Activated T-cell treated with anti-CD3 and anti-CD28 coated beads, Interleukin-2, amount 50 U/mL, for 24 hours (primary cell): ENCODE measurements at regions not wholly inside any gene's neighbourhood (a gene's known extent, or its start where the extent isn't known, plus 50 kb on each side); places are given as distances from the start of the nearest gene placed in this dataset.

Experiments
- DNase-seq: peaks from one replicate; pipeline ENCODE4 v3.0.0-alpha.2; 2020
- H3K27ac Mint-ChIP-seq: 2 replicates; pipeline ENCODE4 v1.8.0; 2020; ENCODE audit warnings: mild to moderate bottlenecking, mixed read lengths
- H3K27me3 Mint-ChIP-seq: 2 replicates; pipeline ENCODE4 v1.8.0; 2020; ENCODE audit warnings: mixed read lengths
- H3K36me3 Mint-ChIP-seq: 2 replicates; pipeline ENCODE4 v1.8.0; 2020; ENCODE audit warnings: low read depth, mixed read lengths
- H3K4me1 Mint-ChIP-seq: 2 replicates; pipeline ENCODE4 v1.8.0; 2020; ENCODE audit warnings: low read depth, mixed read lengths
- H3K4me3 Mint-ChIP-seq: 2 replicates; pipeline ENCODE4 v1.8.0; 2020; ENCODE audit warnings: mild to moderate bottlenecking, moderate library complexity, mixed read lengths
- H3K9me3 Mint-ChIP-seq: 2 replicates; pipeline ENCODE4 v1.8.0; 2020; ENCODE audit warnings: mixed read lengths

DNA sequence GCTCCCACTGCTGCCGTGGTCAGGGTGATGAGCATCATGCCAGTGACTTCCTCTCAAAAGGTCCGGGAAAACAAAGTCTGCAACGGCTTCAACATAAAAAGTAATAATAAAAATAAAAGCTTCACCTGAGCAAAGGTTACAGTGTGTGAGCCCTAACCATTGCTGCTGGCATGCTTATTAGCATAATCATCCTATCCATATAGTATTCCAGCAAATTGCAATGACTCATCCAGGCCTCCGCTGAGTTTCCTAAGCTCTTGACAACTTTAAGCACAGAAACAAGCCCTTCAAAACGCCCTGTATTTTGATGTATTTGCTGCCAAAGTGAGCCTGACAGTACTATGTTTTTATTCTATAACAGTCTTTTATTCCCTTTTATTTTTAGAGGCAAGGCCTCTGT, 100.5 kb downstream of the AASDH start:
- Mint-ChIP-seq H3K27me3 (peaks cover 2% of the 10 kb centered on the region), H3K4me3 (no peak overlapping the region), H3K4me1 (peaks cover 18% of the 10 kb centered on the region), H3K9me3 (no peaks in the 10 kb centered on the region), H3K36me3 (no peaks in the 10 kb centered on the region), H3K27ac (no peak overlapping the region)
- DNase-seq = no peak

GRCh38 chr4:56283375-56283774, 103.9 kb downstream of the AASDH start:
- H3K9me3 Mint-ChIP-seq = no peaks in the 10 kb centered on the region
- no peak overlapping the region for H3K4me3 Mint-ChIP-seq
- no peak for DNase-seq
- H3K27ac Mint-ChIP-seq = no peak overlapping the region
- no peaks in the 10 kb centered on the region for H3K4me1 Mint-ChIP-seq
- peaks cover 2% of the 10 kb centered on the region for H3K27me3 Mint-ChIP-seq
- H3K36me3 Mint-ChIP-seq = no peaks in the 10 kb centered on the region

- Mint-ChIP-seq H3K27ac (no peak overlapping the region), H3K4me1 (no peaks in the 10 kb centered on the region), H3K4me3 (no peak overlapping the region), H3K9me3 (no peaks in the 10 kb centered on the region), H3K36me3 (no peaks in the 10 kb centered on the region), H3K27me3 (peaks cover 2% of the 10 kb centered on the region)
- no peak for DNase-seq
Measured at GRCh38 chr4:56282004-56282403, 105.3 kb downstream of the AASDH start.

DNA sequence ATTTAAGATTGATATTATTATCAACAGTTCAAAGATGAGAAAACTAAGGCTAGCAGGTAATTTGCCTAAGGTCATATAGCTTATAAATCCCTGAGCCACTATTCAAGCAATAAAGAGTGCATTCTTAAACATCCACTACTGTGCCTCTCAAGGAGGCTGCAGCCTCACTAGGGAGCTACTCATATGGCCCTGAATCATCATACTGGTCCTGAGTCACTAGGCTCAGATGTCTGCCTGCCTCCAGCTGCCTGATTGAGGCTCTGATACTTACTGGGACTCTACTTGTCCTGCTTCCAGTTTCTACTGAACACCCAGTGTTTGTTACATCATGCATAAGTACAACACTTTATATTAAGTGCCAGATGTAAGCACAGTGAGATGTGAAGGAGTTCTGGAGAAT, 110.7 kb downstream of the AASDH start:
- H3K4me1 Mint-ChIP-seq = peaks cover 12% of the 10 kb centered on the region
- H3K9me3 Mint-ChIP-seq = no peaks in the 10 kb centered on the region
- no peak overlapping the region for H3K4me3 Mint-ChIP-seq
- H3K36me3 Mint-ChIP-seq = no peaks in the 10 kb centered on the region
- H3K27me3 Mint-ChIP-seq = peaks cover 30% of the 10 kb centered on the region
- no peak for DNase-seq
- H3K27ac Mint-ChIP-seq = no peak overlapping the region

GRCh38 chr4:56273391-56273790, 113.9 kb downstream of the AASDH start:
- no peak for DNase-seq
- H3K27ac Mint-ChIP-seq = no peak overlapping the region
- no peaks in the 10 kb centered on the region for H3K9me3 Mint-ChIP-seq
- no peak overlapping the region for H3K4me3 Mint-ChIP-seq
- no peaks in the 10 kb centered on the region for H3K36me3 Mint-ChIP-seq
- H3K4me1 Mint-ChIP-seq = peaks cover 12% of the 10 kb centered on the region
- peaks cover 35% of the 10 kb centered on the region for H3K27me3 Mint-ChIP-seq

DNA sequence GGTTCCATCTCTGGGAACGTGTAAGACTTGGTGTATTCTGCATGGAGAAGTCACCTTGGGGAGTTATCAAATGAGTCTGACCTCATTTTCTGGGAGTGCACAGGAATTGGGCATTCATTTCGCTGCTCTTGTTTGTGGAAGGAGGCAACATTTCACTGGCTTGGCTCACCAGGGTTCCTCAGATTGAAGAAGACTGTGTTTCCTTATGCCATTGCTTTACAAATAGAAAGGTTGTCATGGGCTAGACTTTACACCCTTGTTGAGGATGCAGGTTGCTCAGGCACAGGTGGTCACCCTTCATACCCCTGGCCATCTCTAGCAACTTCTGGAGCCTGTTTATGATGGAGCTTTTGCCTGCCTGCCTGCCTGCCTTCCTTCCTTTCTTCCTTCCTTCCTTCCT, 114.4 kb downstream of the AASDH start:
- Mint-ChIP-seq H3K36me3 (no peaks in the 10 kb centered on the region), H3K27me3 (peaks cover 35% of the 10 kb centered on the region), H3K4me3 (no peak overlapping the region), H3K9me3 (no peaks in the 10 kb centered on the region), H3K27ac (no peak overlapping the region), H3K4me1 (peaks cover 12% of the 10 kb centered on the region)
- DNase-seq = no peak

DNA sequence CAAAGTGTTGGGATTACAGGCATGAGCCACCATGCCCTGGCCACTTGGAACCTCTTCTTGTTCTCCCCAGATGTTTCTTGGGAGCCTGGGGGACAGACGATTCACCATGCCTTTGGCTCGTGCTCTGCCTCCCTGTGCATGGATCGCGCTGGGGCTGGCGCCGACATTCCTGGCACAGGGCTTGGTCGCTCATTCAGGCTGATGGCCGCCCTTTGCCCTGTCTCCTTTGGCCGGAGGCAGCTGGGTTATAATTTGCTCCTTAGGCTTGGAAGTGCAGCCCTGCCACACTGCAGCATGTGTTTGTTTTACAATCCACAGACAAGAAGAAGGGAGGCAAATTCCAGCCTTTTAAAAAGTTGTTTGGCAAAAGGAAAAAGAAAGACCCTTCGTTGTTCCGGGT, 115.3 kb downstream of the AASDH start:
- Mint-ChIP-seq H3K36me3 (no peaks in the 10 kb centered on the region), H3K4me3 (no peak overlapping the region), H3K9me3 (no peaks in the 10 kb centered on the region), H3K4me1 (peaks cover 12% of the 10 kb centered on the region), H3K27me3 (peaks cover 35% of the 10 kb centered on the region), H3K27ac (no peak overlapping the region)
- no peak for DNase-seq

GRCh38 chr4:56271131-56271530, 116.2 kb downstream of the AASDH start:
- Mint-ChIP-seq H3K9me3 (no peaks in the 10 kb centered on the region), H3K36me3 (no peaks in the 10 kb centered on the region), H3K27me3 (peaks cover 32% of the 10 kb centered on the region), H3K4me3 (no peak overlapping the region), H3K4me1 (peaks cover 12% of the 10 kb centered on the region), H3K27ac (no peak overlapping the region)
- no peak for DNase-seq

DNA sequence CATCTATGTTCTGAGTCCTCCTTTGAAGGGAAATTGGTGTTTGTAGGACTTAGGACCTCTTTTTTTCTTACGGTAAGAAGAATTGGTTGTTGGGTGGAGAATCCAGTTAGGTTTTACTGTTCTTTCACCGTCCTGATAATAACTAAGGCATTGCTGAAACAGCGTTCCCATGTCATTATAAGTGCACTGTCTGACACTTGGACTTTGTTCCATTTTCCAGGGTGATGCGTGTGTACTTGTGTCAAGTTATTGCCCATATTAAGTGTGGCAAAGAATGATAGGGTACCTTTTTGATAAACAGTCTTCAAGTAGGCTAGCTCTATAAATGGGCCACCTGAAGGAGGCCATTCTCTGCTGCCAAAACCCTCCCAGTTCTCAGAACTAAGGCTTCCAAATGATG, 119.7 kb downstream of the AASDH start:
- Mint-ChIP-seq H3K27me3 (peaks cover 17% of the 10 kb centered on the region), H3K9me3 (peaks cover 17% of the 10 kb centered on the region), H3K27ac (no peak overlapping the region), H3K36me3 (peaks cover 3% of the 10 kb centered on the region), H3K4me1 (no peaks in the 10 kb centered on the region), H3K4me3 (no peak overlapping the region)
- DNase-seq = no peak

DNA sequence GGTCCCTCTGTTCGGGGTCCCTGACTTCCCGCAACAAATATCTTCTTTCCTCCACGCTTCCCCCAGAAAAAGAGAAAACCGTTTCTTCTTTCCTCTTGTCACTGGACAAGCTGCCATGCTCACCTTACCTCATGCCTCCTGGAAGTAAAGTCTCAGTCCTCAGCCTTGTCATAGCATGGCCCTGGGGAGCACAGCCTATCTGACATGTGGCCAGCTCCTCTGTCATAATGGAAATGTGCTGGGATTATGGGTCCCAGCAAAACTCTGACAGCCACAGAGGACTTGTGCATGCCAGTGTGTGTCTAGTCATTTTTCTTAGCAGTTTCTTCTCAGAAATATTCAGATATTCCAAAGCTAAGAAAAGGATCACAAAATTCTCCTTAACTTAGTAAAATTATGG, 122.4 kb downstream of the AASDH start:
- Mint-ChIP-seq H3K9me3 (peaks cover 17% of the 10 kb centered on the region), H3K27ac (no peak overlapping the region), H3K27me3 (peaks cover 26% of the 10 kb centered on the region), H3K4me3 (no peak overlapping the region), H3K4me1 (peaks cover 24% of the 10 kb centered on the region), H3K36me3 (peaks cover 3% of the 10 kb centered on the region)
- no peak for DNase-seq

DNA sequence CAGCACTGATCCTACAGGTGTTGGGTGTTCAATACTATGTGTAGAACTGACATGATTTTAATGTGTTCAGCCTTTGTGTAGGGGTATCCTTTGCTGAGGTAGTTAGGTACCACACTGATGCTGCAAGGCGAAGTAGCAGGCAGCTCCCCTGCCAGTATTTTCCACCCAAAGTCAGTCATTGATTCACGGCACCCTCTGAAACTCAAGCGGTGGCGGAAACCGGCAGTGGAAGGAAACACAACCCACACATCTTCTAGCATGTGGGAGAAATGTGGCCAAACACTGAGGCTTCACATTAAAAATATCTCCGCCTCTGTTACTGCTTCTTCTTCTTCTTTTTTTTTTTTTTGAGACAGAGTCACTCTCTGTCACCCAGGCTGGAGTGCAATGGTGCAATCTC, 126.3 kb downstream of the AASDH start:
- H3K4me1 Mint-ChIP-seq = peaks cover 32% of the 10 kb centered on the region
- H3K27me3 Mint-ChIP-seq = peaks cover 43% of the 10 kb centered on the region
- H3K36me3 Mint-ChIP-seq = peaks cover 3% of the 10 kb centered on the region
- H3K9me3 Mint-ChIP-seq = peaks cover 17% of the 10 kb centered on the region
- H3K27ac Mint-ChIP-seq = no peak overlapping the region
- H3K4me3 Mint-ChIP-seq = no peak overlapping the region
- peak; percentile 67 for DNase-seq

GRCh38 chr4:56260320-56260719, 127.0 kb downstream of the AASDH start:
- H3K36me3 Mint-ChIP-seq = peaks cover 3% of the 10 kb centered on the region
- no peak overlapping the region for H3K27ac Mint-ChIP-seq
- no peak overlapping the region for H3K4me3 Mint-ChIP-seq
- peaks cover 47% of the 10 kb centered on the region for H3K27me3 Mint-ChIP-seq
- H3K4me1 Mint-ChIP-seq = peaks cover 32% of the 10 kb centered on the region
- peaks cover 17% of the 10 kb centered on the region for H3K9me3 Mint-ChIP-seq
- no peak for DNase-seq

- DNase-seq = no peak
- Mint-ChIP-seq H3K27me3 (peaks cover 50% of the 10 kb centered on the region), H3K36me3 (peaks cover 3% of the 10 kb centered on the region), H3K27ac (no peak overlapping the region), H3K4me3 (no peak overlapping the region), H3K4me1 (peaks cover 32% of the 10 kb centered on the region), H3K9me3 (peaks cover 17% of the 10 kb centered on the region)
Measured at GRCh38 chr4:56259655-56260054, 127.6 kb downstream of the AASDH start.

DNA sequence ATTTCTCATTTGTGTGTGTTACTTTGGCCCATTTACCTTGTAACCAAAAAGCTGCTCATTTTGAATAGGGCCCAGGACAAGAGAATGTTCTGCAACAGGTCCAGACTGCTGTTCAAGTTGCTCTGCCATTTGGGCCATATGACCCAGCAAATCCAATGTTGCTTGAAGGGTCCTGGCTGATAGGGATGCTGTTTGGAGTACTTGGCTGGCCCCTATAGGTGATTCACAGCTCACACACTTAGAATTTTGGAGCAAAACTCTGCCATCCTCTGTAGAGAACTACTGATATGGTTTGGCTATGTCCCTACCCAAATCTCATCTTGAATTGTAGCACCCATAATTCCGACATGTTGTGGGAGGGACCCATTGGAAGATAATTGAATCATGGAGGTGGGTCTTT, 131.5 kb downstream of the AASDH start:
- Mint-ChIP-seq H3K9me3 (no peaks in the 10 kb centered on the region), H3K4me1 (peaks cover 18% of the 10 kb centered on the region), H3K27me3 (peaks cover 56% of the 10 kb centered on the region), H3K36me3 (no peaks in the 10 kb centered on the region), H3K27ac (no peak overlapping the region), H3K4me3 (no peak overlapping the region)
- no peak for DNase-seq

- Mint-ChIP-seq H3K9me3 (no peaks in the 10 kb centered on the region), H3K27me3 (peaks cover 43% of the 10 kb centered on the region), H3K4me3 (no peak overlapping the region), H3K4me1 (no peaks in the 10 kb centered on the region), H3K27ac (no peak overlapping the region), H3K36me3 (no peaks in the 10 kb centered on the region)
- no peak for DNase-seq
Measured at GRCh38 chr4:56253666-56254305, 133.5 kb downstream of the AASDH start.

DNA sequence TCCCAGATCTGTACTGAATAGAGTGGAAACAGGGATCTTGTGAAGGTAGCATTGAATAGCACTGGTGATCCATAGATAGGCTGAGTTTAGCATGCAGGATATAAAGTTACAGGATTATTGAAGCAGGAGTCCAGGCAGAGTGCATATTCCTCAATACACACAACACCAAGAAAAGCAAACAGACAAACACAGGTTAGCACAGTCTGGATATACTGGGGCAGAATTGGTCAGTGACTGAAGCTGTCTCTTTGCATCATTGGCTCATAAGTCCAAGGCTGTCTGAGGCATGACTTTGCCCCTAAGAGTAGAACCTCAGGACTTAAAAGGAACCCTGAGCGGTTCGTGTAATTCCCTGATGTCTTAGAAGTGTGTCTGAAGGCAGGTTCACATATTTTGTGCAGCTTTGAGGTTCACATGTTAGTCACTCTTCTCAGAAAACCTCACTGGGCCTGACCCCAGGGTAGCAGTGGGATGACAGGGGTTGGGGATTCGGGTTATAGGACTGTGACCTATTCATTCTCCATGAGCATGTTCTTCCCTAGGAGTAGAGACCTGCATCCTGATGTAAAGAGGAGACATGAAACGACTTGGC, 134.6 kb downstream of the AASDH start:
- no peaks in the 10 kb centered on the region for H3K9me3 Mint-ChIP-seq
- no peak overlapping the region for H3K27ac Mint-ChIP-seq
- H3K36me3 Mint-ChIP-seq = no peaks in the 10 kb centered on the region
- no peaks in the 10 kb centered on the region for H3K4me1 Mint-ChIP-seq
- H3K27me3 Mint-ChIP-seq = peaks cover 36% of the 10 kb centered on the region
- DNase-seq = no peak
- no peak overlapping the region for H3K4me3 Mint-ChIP-seq
